ENCODE measurements at regions not wholly inside any gene's neighbourhood (a gene's known extent, or its start where the extent isn't known, plus 50 kb on each side); places are given as distances from the start of the nearest gene placed in this dataset.
"Not testable (repeated sequence)": the region's sequence is repeated elsewhere in the genome, so short reads cannot be mapped to it uniquely, and the experiment has no call there.

- no peak for DNase-seq (ENCODE audit: low spot score, unreplicated experiment)
- Mint-ChIP-seq H3K4me1 (ENCODE audit: low read depth) (peaks cover 4% of the 10 kb centered on the region), H3K36me3 (ENCODE audit: insufficient read depth) (no peaks in the 10 kb centered on the region), H3K27me3 (peaks cover 11% of the 10 kb centered on the region), H3K4me3 (ENCODE audit: low read depth) (no peak overlapping the region), H3K27ac (no peak overlapping the region), H3K9me3 (ENCODE audit: low read depth) (no peaks in the 10 kb centered on the region)
- TF ChIP-seq CTCF (IDR thresholded peaks at IDR 0.05; ENCODE audit: unreplicated experiment) = no peak
Measured at GRCh38 chr10:45118929-45119328, 118.2 kb downstream of the ZNF22 start.

GRCh38 chr10:45122180-45122860, 121.6 kb downstream of the ZNF22 start:
- H3K36me3 Mint-ChIP-seq (ENCODE audit: insufficient read depth) = not testable (repeated sequence)

GRCh38 chr10:45135443-45136198, 134.9 kb downstream of the ZNF22 start:
- Mint-ChIP-seq H3K4me3 (ENCODE audit: low read depth) (no peak overlapping the region), H3K27me3 (no peaks in the 10 kb centered on the region), H3K4me1 (ENCODE audit: low read depth) (no peaks in the 10 kb centered on the region), H3K9me3 (ENCODE audit: low read depth) (no peaks in the 10 kb centered on the region), H3K27ac (no peak overlapping the region), H3K36me3 (ENCODE audit: insufficient read depth) (no peaks in the 10 kb centered on the region)
- TF ChIP-seq CTCF (IDR thresholded peaks at IDR 0.05; ENCODE audit: unreplicated experiment) = no peak
- no peak for DNase-seq (ENCODE audit: low spot score, unreplicated experiment)

More at GRCh38 chr10:45122180-45122860, 121.6 kb downstream of the ZNF22 start:
- not testable (repeated sequence) for H3K9me3 Mint-ChIP-seq (ENCODE audit: low read depth); H3K4me3 Mint-ChIP-seq (ENCODE audit: low read depth); H3K27ac Mint-ChIP-seq; H3K4me1 Mint-ChIP-seq (ENCODE audit: low read depth); DNase-seq (ENCODE audit: low spot score, unreplicated experiment)
- H3K27me3 Mint-ChIP-seq = peaks cover 11% of the 10 kb centered on the region

- Mint-ChIP-seq H3K4me1 (ENCODE audit: low read depth) (no peaks in the 10 kb centered on the region), H3K27ac (no peak overlapping the region), H3K9me3 (ENCODE audit: low read depth) (no peaks in the 10 kb centered on the region), H3K4me3 (ENCODE audit: low read depth) (no peak overlapping the region), H3K36me3 (ENCODE audit: insufficient read depth) (no peaks in the 10 kb centered on the region), H3K27me3 (no peaks in the 10 kb centered on the region)
- no peak for TF ChIP-seq CTCF (IDR thresholded peaks at IDR 0.05; ENCODE audit: unreplicated experiment)
- DNase-seq (ENCODE audit: low spot score, unreplicated experiment) = no peak
Measured at GRCh38 chr10:45136256-45136655, 135.5 kb downstream of the ZNF22 start.

- H3K27ac Mint-ChIP-seq = no peak overlapping the region
- H3K27me3 Mint-ChIP-seq = no peaks in the 10 kb centered on the region
- peaks cover 5% of the 10 kb centered on the region for H3K9me3 Mint-ChIP-seq (ENCODE audit: low read depth)
- H3K36me3 Mint-ChIP-seq (ENCODE audit: insufficient read depth) = no peaks in the 10 kb centered on the region
- peaks cover 4% of the 10 kb centered on the region for H3K4me1 Mint-ChIP-seq (ENCODE audit: low read depth)
- no peak for TF ChIP-seq CTCF (IDR thresholded peaks at IDR 0.05; ENCODE audit: unreplicated experiment)
- H3K4me3 Mint-ChIP-seq (ENCODE audit: low read depth) = no peak overlapping the region
- DNase-seq (ENCODE audit: low spot score, unreplicated experiment) = no peak
Measured at GRCh38 chr10:45144326-45145070, 143.8 kb downstream of the ZNF22 start.

GRCh38 chr10:45145143-45145542, 144.4 kb downstream of the ZNF22 start:
- not testable (repeated sequence) for H3K4me3 Mint-ChIP-seq (ENCODE audit: low read depth); H3K9me3 Mint-ChIP-seq (ENCODE audit: low read depth); H3K4me1 Mint-ChIP-seq (ENCODE audit: low read depth); H3K27ac Mint-ChIP-seq; H3K27me3 Mint-ChIP-seq; H3K36me3 Mint-ChIP-seq (ENCODE audit: insufficient read depth); DNase-seq (ENCODE audit: low spot score, unreplicated experiment)

Data from progenitor cell of endocrine pancreas (in vitro differentiated cells).